ENCODE measurements at regions not wholly inside any gene's neighbourhood (a gene's known extent, or its start where the extent isn't known, plus 50 kb on each side); places are given as distances from the start of the nearest gene placed in this dataset.

- no peak for TF ChIP-seq CTCF (IDR thresholded peaks at IDR 0.05)
- no peak for TF ChIP-seq POLR2A (IDR thresholded peaks at IDR 0.05)
Measured at GRCh38 chr11:109609454-109610185, 187.6 kb downstream of the C11orf87 start.
